HepG2 (cell line): ENCODE measurements at regions not wholly inside any gene's neighbourhood (a gene's known extent, or its start where the extent isn't known, plus 50 kb on each side); places are given as distances from the start of the nearest gene placed in this dataset.

Source experiments
- CTCF ChIP-seq: sonication (generic); formaldehyde crosslinking; IDR thresholded peaks from 2 replicates; pipeline ENCODE4 v1.5.0; 2020; ENCODE audit warnings: mild to moderate bottlenecking, missing genetic modification reagents, moderate library complexity
- NONO ChIP-seq, 2 experiments: fragments of 450-650 bp in 1 of 2; sonication (generic) in 1 of 2; formaldehyde crosslinking in 1 of 2; IDR thresholded peaks in 1 of 2; conservative IDR thresholded peaks in 1 of 2; 2 replicates each; pipeline versions ENCODE4 v1.6.1 to v1.8.0; 2017 to 2022; ENCODE audit warnings: mild to moderate bottlenecking in 1 of 2, missing genetic modification reagents in 1 of 2, moderate library complexity in 1 of 2
- POLR2AphosphoS5 ChIP-seq: IDR thresholded peaks from 2 replicates; pipeline ENCODE4 v1.6.1; 2012; ENCODE audit warnings: low read depth, low read length
- SMAD1 ChIP-seq: sonication (generic); formaldehyde crosslinking; IDR thresholded peaks from 2 replicates; pipeline ENCODE4 v1.4.0; 2020; ENCODE audit warnings: missing genetic modification reagents, low read depth, mild to moderate bottlenecking, borderline replicate concordance
- YY1 ChIP-seq: IDR thresholded peaks from 2 replicates; pipeline ENCODE4 v1.6.1; 2011; ENCODE audit warnings: low read length, low read depth, moderate library complexity, mild to moderate bottlenecking; ENCODE audit not compliant: insufficient read depth, insufficient replicate concordance
- ZBTB14 ChIP-seq: sonication (generic); formaldehyde crosslinking; IDR thresholded peaks from 2 replicates; pipeline ENCODE4 v1.4.0; 2020; ENCODE audit warnings: missing genetic modification reagents
- ZNF354B ChIP-seq: sonication (generic); formaldehyde crosslinking; IDR thresholded peaks from 2 replicates; pipeline ENCODE4 v1.8.0; 2022; ENCODE audit warnings: mild to moderate bottlenecking, missing genetic modification reagents
- ZNF562 ChIP-seq: sonication (generic); formaldehyde crosslinking; IDR thresholded peaks from 2 replicates; pipeline ENCODE4 v1.8.0; 2022; ENCODE audit warnings: missing genetic modification reagents, borderline replicate concordance

DNA sequence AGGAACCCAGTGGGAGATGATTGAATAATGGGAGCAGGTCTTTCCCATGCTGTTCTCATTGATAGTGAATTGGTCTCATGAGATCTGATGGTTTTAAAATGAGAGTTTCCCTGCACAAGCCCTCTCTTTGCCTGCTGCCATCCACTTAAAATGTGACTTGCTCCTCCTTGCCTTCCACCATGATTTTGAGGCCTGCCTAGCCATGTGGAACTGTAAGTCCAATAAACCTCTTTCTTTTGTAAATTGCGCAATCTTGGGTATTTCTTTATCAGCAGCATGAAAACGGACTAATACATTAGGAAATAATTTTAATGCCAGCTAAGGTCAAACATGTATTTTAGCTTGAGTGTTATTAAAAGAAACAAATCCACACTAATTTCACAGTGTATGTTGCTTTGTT is 517.6 kb upstream of the ALCAM start:
- TF ChIP-seq NONO (IDR thresholded peaks at IDR 0.05) (no peak), NONO (CRISPR knock-in tag; conservative IDR thresholded peaks at IDR 0.05) (no peak), CTCF (CRISPR knock-in tag) (no peak), ZNF562 (CRISPR knock-in tag) (no peak), ZBTB14 (CRISPR knock-in tag) (no peak), SMAD1 (CRISPR knock-in tag) (no peak), POLR2AphosphoS5 (no peak), ZNF354B (CRISPR knock-in tag) (no peak), YY1 (no peak)
